GM21723 (cell line): ENCODE measurements at regions not wholly inside any gene's neighbourhood (a gene's known extent, or its start where the extent isn't known, plus 50 kb on each side); places are given as distances from the start of the nearest gene placed in this dataset.
"Not testable (repeated sequence)": the region's sequence is repeated elsewhere in the genome, so short reads cannot be mapped to it uniquely, and the experiment has no call there.

Source experiments
- ATAC-seq: cut with Tn5 transposase; IDR thresholded peaks from one replicate; pipeline ENCODE4 v1.9.1; 2021; ENCODE audit warnings: mild to moderate bottlenecking, moderate library complexity; ENCODE audit not compliant: unreplicated experiment

DNA sequence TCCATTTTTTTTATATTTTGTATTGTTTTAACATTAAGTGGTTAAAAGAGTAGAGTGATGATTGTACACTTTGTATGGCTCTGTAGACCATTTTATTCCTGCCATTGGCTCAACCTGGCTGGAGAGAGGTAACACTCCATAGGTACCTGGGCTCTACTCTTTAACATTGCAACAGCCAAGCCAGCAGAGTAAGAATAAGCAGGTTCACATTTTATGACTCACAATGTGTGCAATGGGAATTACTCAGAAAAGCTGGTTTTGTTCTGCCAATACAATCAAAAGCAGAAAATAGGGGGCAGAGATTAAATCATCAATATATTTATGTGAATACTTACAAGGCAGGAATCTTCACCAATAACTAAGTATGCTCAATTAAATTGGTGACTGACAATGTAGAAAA lies 1324.0 kb downstream of the AMY1C start:
- ATAC-seq = no peak

DNA sequence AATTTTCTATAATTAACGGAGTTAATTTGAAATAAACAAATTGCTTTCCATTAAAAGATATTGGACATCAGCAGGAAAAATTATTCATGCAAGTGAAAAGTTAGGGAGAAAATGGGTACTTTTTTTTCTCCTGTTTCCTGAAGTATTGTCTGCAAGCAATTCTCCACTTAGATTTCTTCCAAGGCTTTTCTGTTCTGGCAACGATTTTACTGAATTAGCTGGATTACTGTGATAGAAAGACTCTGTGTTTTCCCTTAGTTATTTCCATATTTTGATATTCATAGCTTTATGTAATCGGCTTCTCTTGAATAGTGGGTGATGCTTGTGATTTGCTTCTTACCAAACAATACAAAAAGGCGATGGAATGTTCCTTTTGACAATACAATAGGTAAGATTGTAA lies 1333.9 kb downstream of the AMY1C start:
- ATAC-seq = no peak

DNA sequence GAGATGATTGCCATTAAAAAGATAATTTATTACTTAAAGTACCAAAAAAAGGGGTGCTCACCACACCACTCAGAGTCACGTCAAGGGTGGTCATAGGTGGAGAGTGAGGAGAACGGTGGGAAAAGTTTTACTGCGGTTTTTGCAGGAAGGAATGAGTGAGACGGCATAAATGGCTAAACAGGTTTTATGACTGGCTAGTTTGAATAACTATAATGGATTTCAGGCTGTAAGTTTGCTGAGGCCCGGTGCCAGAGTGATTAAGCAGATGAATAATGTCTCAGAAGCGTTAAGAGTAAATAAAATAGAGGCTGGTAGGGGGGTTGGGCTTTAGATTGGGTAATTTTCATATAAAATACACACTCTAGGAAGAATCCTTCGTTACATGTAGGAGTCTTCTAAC lies 1337.8 kb downstream of the AMY1C start:
- ATAC-seq = no peak

DNA sequence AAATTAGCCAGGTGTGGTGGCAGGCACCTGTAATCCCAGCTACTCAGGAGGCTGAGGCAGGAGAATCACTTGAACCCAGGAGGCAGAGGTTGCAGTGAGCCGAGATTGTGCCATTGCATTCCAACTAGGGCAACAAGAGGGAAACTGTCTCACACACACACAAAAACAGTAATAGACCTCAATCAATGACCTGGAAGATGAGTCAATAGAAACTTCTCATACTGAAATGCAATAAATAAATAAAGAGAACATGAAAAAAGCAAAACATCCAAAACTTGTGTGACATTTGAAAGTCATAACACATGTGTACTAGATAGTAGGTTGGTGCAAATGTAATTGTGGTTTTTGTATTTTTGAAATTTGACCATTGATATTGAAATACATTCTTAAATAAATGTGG lies 1338.5 kb downstream of the AMY1C start:
- ATAC-seq = no peak

DNA sequence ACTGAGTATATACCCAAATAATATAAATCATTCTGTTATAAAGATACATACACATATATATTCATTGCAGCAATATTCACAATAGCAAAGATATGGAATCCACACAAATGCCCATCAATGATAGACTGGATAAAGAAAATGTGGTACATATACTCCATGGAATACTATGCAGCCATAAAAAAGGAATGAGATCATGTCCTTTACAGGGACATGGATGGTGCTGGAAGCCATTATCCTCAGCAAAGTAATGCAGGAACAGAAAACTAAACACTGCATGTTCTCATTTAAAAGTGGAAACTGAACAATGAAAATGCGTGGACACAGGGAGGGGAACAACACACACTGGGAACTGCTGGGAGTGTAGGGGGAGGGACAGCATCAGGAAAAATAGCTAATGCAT lies 1344.2 kb downstream of the AMY1C start:
- not testable (repeated sequence) for ATAC-seq

DNA sequence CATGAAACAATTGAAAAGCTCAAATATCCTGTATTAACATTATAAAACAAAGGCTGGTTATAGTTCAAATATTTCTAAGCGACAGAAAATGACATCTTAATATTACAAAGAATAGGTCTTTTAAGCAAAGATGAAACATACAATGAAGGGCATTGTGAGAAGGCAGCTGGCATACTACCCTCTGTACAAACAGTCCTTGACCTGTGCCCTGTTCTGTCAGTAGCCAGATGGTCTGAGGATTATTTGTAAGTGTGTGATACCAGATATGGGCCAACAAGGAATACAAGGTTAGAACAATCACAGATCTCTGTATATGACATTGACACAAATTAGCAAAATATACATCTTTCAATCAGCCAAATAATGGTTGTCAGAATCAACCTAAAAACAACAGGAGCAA lies 1350.4 kb downstream of the AMY1C start:
- ATAC-seq = no peak

DNA sequence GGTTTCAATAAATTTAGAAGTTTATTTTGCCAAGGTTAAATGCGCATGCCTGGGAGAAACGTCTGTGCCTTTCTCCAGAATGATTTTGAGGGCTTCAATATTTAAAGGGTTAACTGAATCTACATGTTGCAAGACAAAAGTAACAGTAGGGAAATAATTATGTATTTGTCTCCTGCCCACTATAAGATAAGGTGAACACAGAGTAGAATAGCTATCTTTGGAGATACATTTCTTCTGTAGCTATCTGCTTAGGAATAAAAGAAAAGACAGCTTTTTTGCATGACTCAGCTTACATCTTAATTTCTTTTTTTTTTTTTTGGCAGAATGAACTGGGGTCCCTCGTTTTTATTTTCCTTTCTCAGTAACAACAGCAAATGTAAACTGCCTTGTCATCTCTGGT lies 1351.6 kb downstream of the AMY1C start:
- no peak for ATAC-seq

DNA sequence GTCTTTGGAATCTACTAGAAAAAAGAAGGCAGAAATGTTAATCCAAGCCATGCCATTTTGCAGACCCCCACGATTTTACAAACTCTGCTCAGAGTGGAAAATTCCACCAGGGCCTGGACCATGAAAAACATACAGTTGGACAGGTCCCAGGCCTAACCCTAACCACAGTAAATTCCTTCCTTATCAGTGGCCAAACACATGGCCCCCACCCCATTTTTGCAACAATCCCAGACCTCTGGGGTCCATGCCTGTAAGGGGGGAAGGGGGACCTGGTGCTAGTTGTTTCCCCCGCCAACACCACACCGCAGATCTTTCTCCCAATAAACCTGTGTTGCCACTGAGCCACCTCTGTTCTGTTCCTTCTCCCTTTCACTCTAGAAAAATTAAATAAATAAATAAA lies 1352.7 kb downstream of the AMY1C start:
- ATAC-seq = no peak

DNA sequence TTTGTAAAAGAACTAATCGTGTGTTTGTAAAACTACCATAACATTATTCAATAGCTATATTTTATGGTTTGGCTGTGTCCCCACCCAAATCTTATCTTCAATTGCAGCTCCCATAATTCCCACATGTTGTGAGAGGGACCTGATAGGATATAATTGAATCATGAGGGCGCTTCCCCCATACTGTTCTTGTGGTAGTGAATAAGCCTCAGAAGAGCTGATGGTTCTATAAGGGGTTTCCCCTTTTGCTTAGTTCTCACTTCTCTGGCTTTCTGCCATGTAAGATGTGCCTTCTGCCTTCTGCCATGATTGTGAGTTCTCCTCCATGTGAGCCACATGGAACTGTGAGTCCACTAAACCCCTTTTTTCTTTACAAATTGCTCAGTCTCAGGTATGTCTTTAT lies 1372.3 kb downstream of the AMY1C start:
- ATAC-seq = no peak

DNA sequence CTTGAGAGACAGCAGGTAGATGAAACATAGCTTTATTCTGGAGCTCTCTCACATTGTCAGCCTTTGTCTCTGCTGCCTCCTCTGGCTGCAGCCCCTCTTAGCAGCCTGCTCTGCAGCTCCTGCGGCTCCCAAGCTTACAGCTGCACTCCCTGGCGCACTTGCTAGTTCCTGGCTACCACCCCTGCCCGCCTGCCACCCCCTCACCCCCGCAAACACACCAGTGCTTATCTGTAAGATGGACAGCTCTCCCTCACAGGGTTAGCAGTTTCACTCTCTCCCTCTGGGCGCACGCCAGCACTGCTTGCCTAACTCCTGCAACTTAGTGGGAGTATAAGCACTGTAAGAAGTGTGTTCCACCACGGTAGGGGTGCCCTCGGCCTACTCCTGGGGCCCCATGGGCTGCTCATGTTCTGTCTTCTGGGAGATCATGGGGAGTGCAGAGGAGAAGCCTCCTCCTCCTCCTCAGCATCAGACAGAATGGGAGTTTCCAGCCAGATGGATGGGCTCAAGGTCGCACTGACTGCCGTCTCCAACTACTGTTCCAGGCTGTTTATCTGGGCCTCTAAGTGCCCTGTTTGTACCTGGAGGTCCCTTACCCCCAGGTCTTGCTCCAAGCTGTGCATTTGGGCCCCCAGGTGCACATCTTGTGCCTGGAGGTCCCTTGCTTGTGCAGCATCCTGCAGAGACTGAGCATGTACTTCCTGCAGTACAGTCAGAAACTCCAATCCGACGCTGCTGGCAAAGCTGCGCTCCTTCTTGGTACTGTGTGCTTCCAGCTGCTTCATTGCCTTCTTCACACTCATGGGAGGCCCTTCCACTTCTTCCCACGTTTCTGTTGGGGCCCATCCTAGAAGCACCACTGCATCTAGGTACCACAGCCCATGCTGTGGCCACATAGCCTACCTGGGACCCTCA lies 1388.1 kb downstream of the AMY1C start:
- no peak for ATAC-seq

DNA sequence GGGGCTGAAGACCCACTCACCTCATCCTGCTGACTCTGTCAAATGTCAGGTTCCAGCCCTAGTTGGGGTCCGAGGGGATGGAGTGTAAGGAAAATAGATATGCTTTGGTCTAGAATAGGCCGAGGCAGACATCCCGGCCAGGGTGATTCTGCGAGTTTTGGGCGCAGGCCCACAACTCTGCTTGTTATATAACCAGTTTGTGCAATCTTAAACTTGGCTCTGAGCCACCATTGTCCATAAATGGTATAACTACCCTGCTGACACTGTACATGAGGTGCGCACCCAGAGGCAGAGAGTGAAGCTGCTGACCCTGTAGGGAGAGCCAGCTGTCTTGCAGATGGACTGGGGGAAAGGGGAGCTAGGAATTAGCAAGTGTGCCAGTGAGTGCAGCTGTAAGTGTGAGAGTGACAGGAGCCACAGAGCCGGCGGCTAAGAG lies 1388.8 kb downstream of the AMY1C start:
- ATAC-seq = no peak

DNA sequence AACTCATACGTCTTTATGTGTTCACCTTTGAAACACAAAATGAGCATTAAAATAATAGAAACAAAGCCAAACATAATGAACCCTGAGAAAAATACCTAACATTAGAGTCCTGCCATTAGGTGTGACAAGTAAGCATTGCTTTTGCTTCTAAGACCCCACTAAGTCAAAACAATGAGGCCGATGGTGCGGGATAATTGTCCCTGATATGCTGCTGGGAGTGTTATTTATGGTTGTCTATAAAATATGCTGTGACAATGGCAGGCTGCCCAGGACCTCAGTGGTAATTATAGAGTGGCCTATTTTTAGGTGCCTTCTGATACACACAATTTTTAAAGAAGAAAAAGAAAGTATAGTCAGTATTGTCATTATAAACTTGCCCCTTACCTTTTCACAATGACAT lies 1423.1 kb downstream of the AMY1C start:
- ATAC-seq = no peak

DNA sequence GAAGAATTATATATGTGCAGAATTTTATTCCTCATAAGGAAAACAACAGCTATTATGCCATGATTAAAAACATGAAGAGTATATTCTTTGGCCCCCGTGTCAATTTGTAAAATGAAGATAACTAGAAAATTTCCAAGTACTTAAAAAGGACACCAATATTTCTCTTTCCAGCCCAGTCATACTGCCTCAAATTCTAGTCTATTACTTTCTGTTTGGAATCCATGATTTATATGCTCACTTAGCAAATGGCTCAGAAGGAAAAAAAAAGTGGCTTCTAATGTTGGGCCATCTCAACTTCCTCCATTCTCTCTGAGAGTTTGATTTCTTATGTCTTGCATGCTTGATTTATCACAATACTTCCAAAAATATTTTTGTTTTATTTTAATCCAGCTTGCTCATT lies 1431.1 kb downstream of the AMY1C start:
- ATAC-seq = no peak

DNA sequence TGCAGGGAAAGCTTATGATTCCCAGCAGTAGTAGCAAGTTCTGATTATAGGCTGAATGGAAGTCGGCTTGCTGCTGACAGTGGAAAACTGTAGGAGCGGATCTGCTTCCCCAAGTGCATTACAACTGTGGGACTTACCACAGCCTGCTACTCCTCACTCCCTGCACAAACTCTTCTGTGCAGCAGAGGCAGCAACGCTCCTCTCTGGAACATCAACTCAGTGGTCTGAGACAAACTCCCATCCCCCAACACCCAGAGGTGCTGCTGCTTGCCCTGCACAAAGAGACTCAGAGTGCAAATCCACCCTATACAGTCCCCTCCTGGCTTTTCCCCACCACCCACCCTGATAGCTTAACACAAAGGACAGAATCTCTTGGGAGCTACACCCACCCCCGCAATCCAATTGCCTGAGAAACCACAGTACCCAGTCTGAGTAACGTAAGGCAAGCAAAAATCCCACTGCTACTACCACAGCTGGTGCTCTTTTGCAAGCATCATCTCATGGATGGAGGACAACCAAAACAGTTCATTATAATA lies 1455.2 kb downstream of the AMY1C start:
- no peak for ATAC-seq

DNA sequence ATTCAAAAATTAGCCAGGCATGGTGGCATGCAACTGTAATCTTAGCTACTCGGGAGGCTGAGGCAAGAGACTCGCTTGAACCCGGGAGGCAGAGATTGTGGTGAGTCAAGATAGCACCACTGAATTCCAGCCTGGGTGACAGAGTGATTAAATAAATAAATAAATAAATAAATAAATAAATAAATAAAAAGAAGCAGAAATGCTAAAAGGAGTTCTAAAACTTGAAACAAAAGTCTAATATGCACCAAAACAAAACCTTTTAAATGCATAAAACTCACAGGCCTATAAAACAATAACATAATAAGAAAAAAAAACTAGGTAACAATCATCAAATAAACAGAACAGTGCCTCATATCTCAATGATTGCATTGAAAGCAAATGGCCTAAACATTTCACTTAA lies 1458.9 kb downstream of the AMY1C start:
- no peak for ATAC-seq

DNA sequence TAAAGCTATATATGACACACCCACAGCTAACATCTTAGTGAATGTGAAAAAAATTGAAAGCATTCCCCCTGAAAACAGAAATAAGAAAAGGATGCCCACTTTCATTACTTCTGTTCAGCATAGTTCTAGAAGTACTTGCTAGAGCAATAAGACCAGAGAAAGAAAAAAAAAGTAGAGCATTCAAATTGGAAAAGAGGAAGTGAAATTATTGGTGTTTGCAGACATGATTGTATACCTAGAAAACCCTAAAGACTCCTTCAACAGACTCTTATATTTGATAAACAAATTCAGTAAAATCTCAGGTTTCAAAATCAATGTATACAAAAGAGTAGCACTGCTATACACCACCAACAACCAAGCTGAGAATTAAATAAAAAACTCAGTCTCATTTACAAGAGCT lies 1461.0 kb downstream of the AMY1C start:
- peak; percentile 60 for ATAC-seq

DNA sequence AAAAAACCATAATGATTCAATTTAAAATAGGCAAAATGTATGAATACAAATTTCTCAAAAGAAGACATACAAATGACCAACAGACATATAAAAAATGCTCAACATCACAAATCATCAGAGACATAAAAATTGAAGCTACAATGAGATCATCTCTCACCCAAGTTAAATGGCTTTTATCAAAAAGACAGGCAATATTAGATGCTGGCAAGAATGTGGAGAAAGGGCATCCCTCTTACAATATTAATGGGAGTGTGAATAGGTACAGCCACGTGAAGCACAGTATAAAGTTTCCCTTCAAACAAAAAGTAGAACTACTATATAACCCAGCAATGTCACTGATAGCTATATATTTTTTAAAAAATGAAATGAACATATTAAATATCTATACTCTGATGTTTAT lies 1481.7 kb downstream of the AMY1C start:
- no peak for ATAC-seq

DNA sequence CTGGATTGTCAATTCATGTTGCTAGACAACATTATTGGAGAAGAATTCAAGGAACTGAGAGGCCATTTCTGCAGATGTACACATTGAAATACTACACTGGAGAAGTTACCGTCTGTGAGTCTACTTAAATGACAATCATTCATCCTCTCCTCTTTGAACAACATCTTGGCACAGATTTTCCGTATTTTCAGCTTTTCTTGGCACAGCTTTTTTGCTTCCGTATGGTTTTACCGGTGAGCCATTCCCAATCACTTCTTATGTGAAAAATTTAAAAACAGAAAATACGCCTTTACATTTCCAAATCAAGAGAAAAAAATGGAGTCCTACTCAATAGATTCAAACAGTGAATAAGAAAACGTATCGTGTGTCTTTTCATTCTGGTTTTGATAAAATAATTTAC lies 1493.7 kb downstream of the AMY1C start:
- no peak for ATAC-seq

DNA sequence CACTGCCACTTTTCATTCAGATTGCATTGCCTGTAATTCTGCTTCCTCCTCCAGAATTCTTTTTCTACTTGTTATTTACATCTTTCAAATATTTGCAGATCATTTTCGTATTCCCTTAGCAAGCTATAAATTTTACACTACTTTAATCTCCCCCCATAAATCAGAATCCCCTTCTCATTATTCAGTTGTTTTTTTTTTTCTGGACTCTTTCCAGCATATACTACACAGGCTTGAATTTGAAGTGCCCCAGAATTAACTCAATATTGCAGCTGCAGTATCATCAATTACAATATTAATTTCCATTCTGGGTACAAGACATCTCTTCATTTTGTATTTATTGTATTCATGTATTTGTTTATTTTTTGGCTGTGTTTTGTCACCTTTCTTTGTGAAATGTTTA lies 1494.3 kb downstream of the AMY1C start:
- no peak for ATAC-seq

DNA sequence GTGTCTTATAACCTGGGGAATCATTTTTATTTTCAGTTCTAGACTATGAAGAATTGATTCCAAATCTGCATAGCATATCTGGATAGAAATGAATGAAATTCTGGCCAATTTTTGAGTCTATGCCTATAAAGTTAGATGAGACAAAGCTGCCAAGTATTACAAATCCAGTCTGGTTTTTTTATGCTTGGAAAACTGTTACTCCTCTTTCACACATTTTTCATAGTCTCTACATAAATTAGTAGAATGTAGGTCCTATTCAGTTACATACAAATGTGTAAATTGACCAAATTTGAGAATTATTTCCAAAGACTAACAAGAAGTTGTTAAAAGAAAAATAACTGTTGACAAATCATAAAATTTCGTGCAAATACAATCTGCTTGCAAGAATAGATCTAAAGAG lies 1505.2 kb downstream of the AMY1C start:
- no peak for ATAC-seq

DNA sequence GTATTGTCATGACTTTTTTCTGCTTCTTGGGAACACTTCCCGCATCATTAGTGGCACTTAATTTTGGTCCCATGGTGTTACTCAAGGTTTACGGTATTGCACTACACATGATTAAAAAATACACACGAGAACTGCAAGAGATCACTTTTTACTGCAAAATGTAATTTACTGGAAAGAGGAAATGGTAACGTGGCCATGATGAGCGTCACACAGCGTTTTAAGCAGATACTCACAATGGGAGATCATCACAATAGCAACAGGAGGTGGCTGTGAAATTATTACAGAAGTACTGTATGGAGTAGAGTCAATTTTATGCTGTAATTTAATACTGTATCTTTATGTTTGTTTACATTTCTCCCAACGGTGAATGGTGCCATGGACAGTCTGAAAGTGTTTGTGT lies 1510.3 kb downstream of the AMY1C start:
- no peak for ATAC-seq

DNA sequence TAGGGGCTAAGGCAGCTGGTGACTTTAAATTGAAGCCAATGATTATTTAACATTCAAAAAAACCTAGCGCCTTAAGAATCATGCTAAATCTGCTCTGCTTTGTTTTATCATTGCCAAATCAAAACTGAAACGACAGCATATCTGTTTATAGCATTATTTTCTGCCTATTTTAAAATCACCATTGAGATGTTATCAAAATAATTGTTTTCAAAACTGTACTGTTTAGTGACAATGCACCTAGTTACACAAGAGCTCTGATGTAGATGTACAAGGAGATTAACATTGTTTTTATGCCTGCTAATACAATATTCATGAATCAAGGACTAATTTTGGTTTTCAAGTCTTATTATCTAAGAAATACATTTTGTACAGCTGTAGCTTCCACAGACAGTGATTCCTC lies 1521.3 kb downstream of the AMY1C start:
- no peak for ATAC-seq

DNA sequence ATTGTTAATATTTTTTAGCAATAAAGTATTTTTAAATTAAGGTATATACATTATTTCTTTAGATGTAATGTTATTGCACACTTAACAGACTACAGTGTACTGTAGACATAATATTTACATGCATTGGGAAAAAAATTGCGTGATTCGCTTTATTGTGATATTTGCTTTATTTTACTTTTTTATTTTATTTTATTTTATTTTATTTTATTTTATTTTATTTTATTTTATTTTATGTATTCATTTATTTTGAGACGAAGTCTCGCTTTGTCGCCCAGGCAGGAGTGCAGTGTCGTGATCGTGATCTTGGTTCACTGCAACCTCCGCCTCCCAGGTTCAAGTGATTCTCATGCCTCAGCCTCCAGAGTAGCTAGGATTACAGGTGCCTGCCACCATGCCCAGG lies 1522.7 kb downstream of the AMY1C start:
- ATAC-seq = not testable (repeated sequence)
